HCT116 (cell line): ENCODE measurements at regions not wholly inside any gene's neighbourhood (a gene's known extent, or its start where the extent isn't known, plus 50 kb on each side); places are given as distances from the start of the nearest gene placed in this dataset.

Experiments used
- ATF3 ChIP-seq: IDR thresholded peaks from 2 replicates; pipeline ENCODE4 v1.6.1; 2012
- CTCF ChIP-seq, 3 experiments: fragments of 200-600 bp in 1 of 3; sonication (generic) in 1 of 3; IDR thresholded peaks in 2 of 3; conservative IDR thresholded peaks in 1 of 3; 2 replicates each; pipeline ENCODE4 v1.5.1; 2012 to 2017; ENCODE audit warnings: low read depth in 2 of 3, low read length in 2 of 3, antibody characterized with exemption in 1 of 3, borderline replicate concordance in 1 of 3, control low read depth in 1 of 3, mild to moderate bottlenecking in 1 of 3, mixed read lengths in 1 of 3, mixed run types in 1 of 3, moderate library complexity in 1 of 3; ENCODE audit not compliant: insufficient read depth in 1 of 3
- ELF1 ChIP-seq: IDR thresholded peaks from 2 replicates; pipeline ENCODE4 v1.6.1; 2012; ENCODE audit warnings: low read depth, borderline replicate concordance
- EZH2 ChIP-seq: fragments of 200-600 bp; sonication (generic); IDR thresholded peaks from 2 replicates; pipeline ENCODE4 v1.6.1; 2017; ENCODE audit warnings: antibody characterized with exemption, mixed run types
- EZH2phosphoT487 ChIP-seq: fragments of 200-600 bp; IDR thresholded peaks from 2 replicates; pipeline ENCODE4 v1.6.1; 2018; ENCODE audit warnings: antibody characterized with exemption, borderline replicate concordance
- JUND ChIP-seq: IDR thresholded peaks from 2 replicates; pipeline ENCODE4 v1.6.1; 2012
- MAX ChIP-seq: IDR thresholded peaks from 2 replicates; pipeline ENCODE4 v1.6.1; 2012
- POLR2A ChIP-seq: IDR thresholded peaks from 2 replicates; pipeline ENCODE4 v1.7.0; 2011; ENCODE audit warnings: borderline replicate concordance; ENCODE audit not compliant: insufficient read depth, insufficient read length; ENCODE audit errors: extremely low read depth
- POLR2AphosphoS5 ChIP-seq: IDR thresholded peaks from 2 replicates; pipeline ENCODE4 v1.6.1; 2011; ENCODE audit warnings: mild to moderate bottlenecking, low read depth, low read length, moderate library complexity
- REST ChIP-seq: IDR thresholded peaks from 2 replicates; pipeline ENCODE4 v1.6.1; 2012; ENCODE audit warnings: low read depth
- SIN3A ChIP-seq: IDR thresholded peaks from 2 replicates; pipeline ENCODE4 v1.6.1; 2012; ENCODE audit warnings: low read depth
- YY1 ChIP-seq: IDR thresholded peaks from 2 replicates; pipeline ENCODE4 v1.6.1; 2011; ENCODE audit warnings: low read length, low read depth, moderate library complexity, mild to moderate bottlenecking; ENCODE audit not compliant: insufficient replicate concordance; ENCODE audit errors: extremely low read depth
- ZBTB33 ChIP-seq: IDR thresholded peaks from 2 replicates; pipeline ENCODE4 v1.6.1; 2011; ENCODE audit warnings: mild to moderate bottlenecking, low read length, moderate library complexity; ENCODE audit not compliant: insufficient replicate concordance; ENCODE audit errors: extremely low read depth

- TF ChIP-seq CTCF (IDR thresholded peaks at IDR 0.05 in 2 of 3, conservative IDR thresholded peaks at IDR 0.05 in 1 of 3; ENCODE audit: borderline replicate concordance in 1 of 3, insufficient read depth in 1 of 3, low read depth in 2 of 3, low read length in 2 of 3) (no peak), POLR2A (no peak), JUND (no peak), MAX (no peak), SIN3A (no peak), EZH2phosphoT487 (no peak), REST (no peak), ATF3 (no peak), EZH2 (no peak), POLR2AphosphoS5 (no peak), YY1 (no peak), ELF1 (no peak), ZBTB33 (no peak)
Observed at GRCh38 chr16:80274576-80275191, 266.1 kb upstream of the DYNLRB2 start.
